ENCODE measurements at regions not wholly inside any gene's neighbourhood (a gene's known extent, or its start where the extent isn't known, plus 50 kb on each side); places are given as distances from the start of the nearest gene placed in this dataset.

DNA sequence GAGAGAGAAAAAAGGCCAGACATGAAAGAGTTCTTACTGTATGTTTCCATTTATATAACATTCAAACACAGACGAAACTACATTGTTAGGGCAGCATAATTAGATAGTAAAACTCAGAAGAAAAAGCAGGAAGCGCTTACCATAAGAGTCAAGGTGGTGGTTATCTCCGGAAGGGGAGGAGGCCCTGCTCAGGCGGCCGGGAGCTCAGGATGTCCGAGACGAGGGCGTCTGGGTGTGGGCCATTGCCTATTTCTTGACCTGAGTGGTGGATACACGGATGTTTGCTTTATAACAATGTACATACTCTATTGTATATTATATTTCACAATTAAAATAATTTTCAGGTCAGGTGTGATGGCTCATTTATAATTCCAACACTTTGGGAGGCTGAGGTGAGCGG, 80.9 kb upstream of the COL5A1 start:
- no peak for ATAC-seq (ENCODE audit: low read depth)
- DNase-seq (ENCODE audit: low spot score) = peak; percentile 18

DNA sequence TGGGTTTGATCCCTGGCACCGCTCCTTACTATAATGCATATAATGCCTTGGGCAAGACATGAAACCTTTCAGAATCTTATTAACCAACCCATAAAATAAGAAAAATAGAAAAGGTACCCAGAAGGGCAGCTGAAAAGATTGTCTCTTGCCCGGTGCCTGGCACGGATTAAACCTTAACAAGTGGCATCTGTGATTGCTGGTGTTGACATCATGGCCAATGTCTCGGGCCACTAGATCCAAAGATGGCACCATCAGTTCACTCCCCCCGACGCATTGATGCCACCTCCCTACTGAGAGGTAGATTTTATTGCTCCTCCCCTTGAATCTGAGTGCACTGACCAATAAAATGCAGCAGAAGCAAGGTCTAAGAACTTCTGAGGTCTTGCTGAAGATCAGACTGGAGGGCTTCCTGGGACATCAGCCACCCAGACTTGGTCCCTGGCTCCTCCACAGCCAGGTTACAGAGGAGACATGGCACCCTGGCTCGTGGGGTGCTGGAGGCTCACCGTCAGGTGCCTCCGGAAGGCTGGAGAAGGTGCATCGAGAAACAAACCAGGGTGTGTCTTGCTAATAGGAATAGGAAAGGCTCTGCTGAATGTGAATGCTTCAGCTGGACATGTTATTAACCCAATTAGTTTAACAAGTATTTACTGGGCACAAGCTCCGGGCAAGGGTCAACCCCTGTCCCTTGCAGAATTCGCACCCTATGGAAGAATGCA, 80.0 kb upstream of the COL5A1 start:
- Histone ChIP-seq H3K27ac (ENCODE audit: poor library complexity, severe bottlenecking) (no peak overlapping the region), H3K27me3 (ENCODE audit: insufficient read depth, poor library complexity, severe bottlenecking) (peaks cover 4% of the 10 kb centered on the region), H3K36me3 (ENCODE audit: low read depth) (no peaks in the 10 kb centered on the region), H3K4me1 (ENCODE audit: insufficient read depth, poor library complexity, severe bottlenecking) (no peaks in the 10 kb centered on the region), H3K4me3 (ENCODE audit: severe bottlenecking) (no peak overlapping the region), H3K9me3 (ENCODE audit: severe bottlenecking) (no peaks in the 10 kb centered on the region)
- TF ChIP-seq, protein P1, sequence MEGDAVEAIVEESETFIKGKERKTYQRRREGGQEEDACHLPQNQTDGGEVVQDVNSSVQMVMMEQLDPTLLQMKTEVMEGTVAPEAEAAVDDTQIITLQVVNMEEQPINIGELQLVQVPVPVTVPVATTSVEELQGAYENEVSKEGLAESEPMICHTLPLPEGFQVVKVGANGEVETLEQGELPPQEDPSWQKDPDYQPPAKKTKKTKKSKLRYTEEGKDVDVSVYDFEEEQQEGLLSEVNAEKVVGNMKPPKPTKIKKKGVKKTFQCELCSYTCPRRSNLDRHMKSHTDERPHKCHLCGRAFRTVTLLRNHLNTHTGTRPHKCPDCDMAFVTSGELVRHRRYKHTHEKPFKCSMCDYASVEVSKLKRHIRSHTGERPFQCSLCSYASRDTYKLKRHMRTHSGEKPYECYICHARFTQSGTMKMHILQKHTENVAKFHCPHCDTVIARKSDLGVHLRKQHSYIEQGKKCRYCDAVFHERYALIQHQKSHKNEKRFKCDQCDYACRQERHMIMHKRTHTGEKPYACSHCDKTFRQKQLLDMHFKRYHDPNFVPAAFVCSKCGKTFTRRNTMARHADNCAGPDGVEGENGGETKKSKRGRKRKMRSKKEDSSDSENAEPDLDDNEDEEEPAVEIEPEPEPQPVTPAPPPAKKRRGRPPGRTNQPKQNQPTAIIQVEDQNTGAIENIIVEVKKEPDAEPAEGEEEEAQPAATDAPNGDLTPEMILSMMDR (IDR thresholded peaks at IDR 0.05; ENCODE audit: poor library complexity, severe bottlenecking) = no peak
- ATAC-seq (ENCODE audit: low read depth) (no peak), DNase-seq (ENCODE audit: low spot score) (peak; percentile 17)

More for the DNA sequence above, 80.9 kb upstream of the COL5A1 start:
- Histone ChIP-seq H3K9me3 (ENCODE audit: severe bottlenecking) (no peaks in the 10 kb centered on the region), H3K4me3 (ENCODE audit: severe bottlenecking) (no peak overlapping the region), H3K27me3 (ENCODE audit: insufficient read depth, poor library complexity, severe bottlenecking) (peaks cover 4% of the 10 kb centered on the region), H3K4me1 (ENCODE audit: insufficient read depth, poor library complexity, severe bottlenecking) (no peaks in the 10 kb centered on the region), H3K36me3 (ENCODE audit: low read depth) (no peaks in the 10 kb centered on the region), H3K27ac (ENCODE audit: poor library complexity, severe bottlenecking) (no peak overlapping the region)
- TF ChIP-seq, protein P1 (IDR thresholded peaks at IDR 0.05; ENCODE audit: poor library complexity, severe bottlenecking) = no peak

DNA sequence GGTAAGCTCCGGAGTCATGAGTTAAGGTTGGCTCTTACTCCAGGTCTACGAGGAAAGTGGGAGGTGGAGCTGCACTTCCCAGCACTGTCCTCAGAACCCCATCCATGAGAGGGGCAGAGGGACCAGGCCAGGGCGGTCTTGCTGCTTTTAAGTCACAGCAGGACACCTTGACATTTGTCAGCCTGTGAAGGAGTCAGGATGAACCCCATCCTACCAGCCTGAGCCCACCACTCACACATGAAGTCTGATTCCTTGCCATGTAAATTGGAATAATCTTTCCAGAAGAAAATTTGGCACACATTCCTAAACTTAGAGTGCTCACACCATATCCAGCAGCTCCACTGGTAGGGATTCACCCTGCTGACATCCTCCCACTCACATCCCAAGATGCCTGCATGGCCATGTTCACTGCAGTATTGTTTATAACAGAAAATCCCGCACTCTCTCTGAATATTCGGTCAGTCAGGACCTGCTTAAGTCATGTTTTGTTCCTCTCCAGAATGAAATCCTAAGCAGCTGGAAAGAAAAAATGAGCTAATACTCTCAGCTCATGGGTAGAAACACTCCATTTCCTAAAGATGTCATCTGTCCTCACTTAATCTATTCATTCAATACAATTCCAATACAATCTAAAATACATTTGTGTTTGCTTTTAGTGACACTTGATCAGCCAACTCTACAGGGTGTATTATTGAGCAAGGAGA, 79.3 kb upstream of the COL5A1 start:
- Histone ChIP-seq H3K9me3 (ENCODE audit: severe bottlenecking) (no peaks in the 10 kb centered on the region), H3K36me3 (ENCODE audit: low read depth) (no peaks in the 10 kb centered on the region), H3K27me3 (ENCODE audit: insufficient read depth, poor library complexity, severe bottlenecking) (peaks cover 4% of the 10 kb centered on the region), H3K4me1 (ENCODE audit: insufficient read depth, poor library complexity, severe bottlenecking) (no peaks in the 10 kb centered on the region), H3K27ac (ENCODE audit: poor library complexity, severe bottlenecking) (no peak overlapping the region), H3K4me3 (ENCODE audit: severe bottlenecking) (no peak overlapping the region)
- TF ChIP-seq, protein P1 (IDR thresholded peaks at IDR 0.05; ENCODE audit: poor library complexity, severe bottlenecking) = no peak
- ATAC-seq (ENCODE audit: low read depth) (no peak), DNase-seq (ENCODE audit: low spot score) (peak; percentile 7)

DNA sequence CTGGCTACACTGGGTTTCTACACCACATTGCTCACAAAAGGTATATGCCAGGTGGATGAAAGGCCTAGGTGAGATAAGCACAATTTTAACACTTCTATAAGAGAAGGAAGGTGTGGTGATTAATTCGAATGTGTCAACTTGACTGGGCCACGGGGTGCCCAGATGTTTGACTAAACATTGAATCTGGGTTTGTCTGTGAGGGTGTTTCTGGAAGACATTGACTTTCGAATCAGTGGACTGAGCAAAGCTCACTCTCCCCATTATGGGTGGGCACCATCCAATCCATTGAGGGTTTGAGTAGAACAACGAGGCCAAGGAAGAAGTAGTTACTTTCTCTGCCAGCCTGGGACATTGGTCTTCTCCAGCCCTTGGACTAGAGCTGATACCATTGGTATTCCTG, 78.2 kb upstream of the COL5A1 start:
- no peaks in the 10 kb centered on the region for H3K36me3 ChIP-seq (ENCODE audit: low read depth)
- ATAC-seq (ENCODE audit: low read depth) (no peak), DNase-seq (ENCODE audit: low spot score) (no peak)
- H3K4me3 ChIP-seq (ENCODE audit: severe bottlenecking) = no peak overlapping the region
- H3K9me3 ChIP-seq (ENCODE audit: severe bottlenecking) = no peaks in the 10 kb centered on the region
- H3K27me3 ChIP-seq (ENCODE audit: insufficient read depth, poor library complexity, severe bottlenecking) = peaks cover 4% of the 10 kb centered on the region
- TF ChIP-seq, protein P1 (IDR thresholded peaks at IDR 0.05; ENCODE audit: poor library complexity, severe bottlenecking) = no peak
- no peak overlapping the region for H3K27ac ChIP-seq (ENCODE audit: poor library complexity, severe bottlenecking)
- no peaks in the 10 kb centered on the region for H3K4me1 ChIP-seq (ENCODE audit: insufficient read depth, poor library complexity, severe bottlenecking)
